Transverse colon (tissue), 4 donors: ENCODE measurements at regions not wholly inside any gene's neighbourhood (a gene's known extent, or its start where the extent isn't known, plus 50 kb on each side); places are given as distances from the start of the nearest gene placed in this dataset.

ENCODE experiments used
- DNase-seq: peaks from one replicate; pipeline ENCODE4 v3.0.0-alpha.2; 2019
- H3K27ac ChIP-seq, 4 donors: fragments of 200-600 bp; sonication (generic); 2 replicates each; pipeline ENCODE4 v1.5.1; 2016 to 2018; ENCODE audit warnings: inconsistent platforms in 4 of 4
- H3K27me3 ChIP-seq: fragments of 200-600 bp; sonication (generic); 2 replicates; pipeline ENCODE4 v1.5.1; 2017; ENCODE audit warnings: inconsistent platforms
- H3K36me3 ChIP-seq, 4 donors: fragments of 200-600 bp; sonication (generic); 2 replicates each; pipeline ENCODE4 v1.5.1; 2017 to 2019; ENCODE audit warnings: inconsistent platforms in 4 of 4
- H3K4me1 ChIP-seq, 4 donors: fragments of 200-600 bp; sonication (generic); 2 replicates each; pipeline ENCODE4 v1.5.1; 2017 to 2020; ENCODE audit warnings: inconsistent platforms in 4 of 4
- H3K4me3 ChIP-seq, 4 donors: fragments of 200-600 bp; sonication (generic); 1 replicate in 1 of 4; 2 replicates in 3 of 4; pipeline versions ENCODE4 v1.5.1 to v1.6.1; 2017 to 2019; ENCODE audit warnings: inconsistent platforms in 4 of 4
- H3K9me3 ChIP-seq, 2 donors: fragments of 200-600 bp; sonication (generic); 2 replicates each; pipeline ENCODE4 v1.5.1; 2017 to 2019; ENCODE audit warnings: inconsistent platforms in 2 of 2
- CTCF ChIP-seq, 5 experiments: fragments of 200-600 bp in 3 of 5; fragments of 450-650 bp in 2 of 5; sonication (generic) in 3 of 5; IDR thresholded peaks; 1 replicate in 2 of 5; 2 replicates in 3 of 5; pipeline ENCODE4 v1.5.1; 2016 to 2017; ENCODE audit warnings: antibody characterized with exemption in 5 of 5, inconsistent platforms in 3 of 5, mild to moderate bottlenecking in 2 of 5, moderate library complexity in 1 of 5
- EP300 ChIP-seq: sonication (generic); formaldehyde crosslinking; IDR thresholded peaks from one replicate; pipeline ENCODE4 v1.6.1; 2017; ENCODE audit warnings: antibody characterized with exemption, low read depth
- POLR2A ChIP-seq: fragments of 450-650 bp; IDR thresholded peaks from one replicate; pipeline ENCODE4 v1.6.1; 2016; ENCODE audit warnings: antibody characterized with exemption, mild to moderate bottlenecking, moderate library complexity
- POLR2AphosphoS5 ChIP-seq, 3 donors: sonication (generic); formaldehyde crosslinking; IDR thresholded peaks; one replicate each; pipeline ENCODE4 v1.6.1; 2016; ENCODE audit warnings: antibody characterized with exemption in 3 of 3
- WGBS, 2 donors: methylation state at CpG; one replicate each; pipeline ENCODE4 v1.1.5; 2018; ENCODE audit warnings: low coverage in 1 of 2; 5-methylcytosine and 5-hydroxymethylcytosine counted together
- in situ Hi-C, 4 donors: fragments of 200-750 bp; cut with MboI; loops; one replicate each; pipeline versions ENCODE4 v1.15.0 to v1.15.1; 2017; ENCODE audit warnings: low sequenced_read_pairs in 3 of 4, low pct_ligation_motif_present in 1 of 4, low pct_unique_long_range_greater_than_20kb in 1 of 4
- intact Hi-C: fragments of 100-400 bp; cut with DNase I; formaldehyde crosslinking; loops from one replicate; pipeline ENCODE4 v1.15.1; 2023; ENCODE audit warnings: low total_unique reads

- no peak for DNase-seq
- H3K36me3 ChIP-seq: no peaks in the 10 kb centered on the region
- TF ChIP-seq EP300 (no peak), POLR2AphosphoS5 (IDR thresholded peaks at IDR 0.05) (no peak)
- in situ Hi-C loops (no loop called here), intact Hi-C loops (no loop called here)
- no peaks in the 10 kb centered on the region for H3K4me1 ChIP-seq
- no peak overlapping the region for H3K4me3 ChIP-seq
- no peaks in the 10 kb centered on the region for H3K27me3 ChIP-seq
- WGBS, 2 donors: 66 to 72% methylated on average over 4 of the region's 4 CpGs
- no peak overlapping the region for H3K27ac ChIP-seq
- H3K9me3 ChIP-seq: no peaks in the 10 kb centered on the region
Measured at GRCh38 chr4:120293341-120293740, 226.7 kb upstream of the MAD2L1 start.

- DNase-seq: no peak
- Histone ChIP-seq H3K4me1 (no peaks in the 10 kb centered on the region), H3K27ac (no peak overlapping the region), H3K36me3 (no peaks in the 10 kb centered on the region), H3K4me3 (no peak overlapping the region), H3K9me3 (no peaks in the 10 kb centered on the region), H3K27me3 (no peaks in the 10 kb centered on the region)
- TF ChIP-seq POLR2AphosphoS5 (IDR thresholded peaks at IDR 0.05) (no peak), EP300 (no peak), CTCF (IDR thresholded peaks at IDR 0.05) (no peak)
- 60 to 83% methylated on average over 7 of the region's 7 CpGs for WGBS, 2 donors
- intact Hi-C loops (no loop called here), in situ Hi-C loops (no loop called here)
Measured at GRCh38 chr4:120291541-120291940, 224.9 kb upstream of the MAD2L1 start.

GRCh38 chr4:120290553-120290952 is 223.9 kb upstream of the MAD2L1 start:
- TF ChIP-seq EP300 (no peak), CTCF (IDR thresholded peaks at IDR 0.05) (no peak), POLR2AphosphoS5 (IDR thresholded peaks at IDR 0.05) (no peak), POLR2A (no peak)
- Histone ChIP-seq H3K36me3 (no peaks in the 10 kb centered on the region), H3K27ac (no peak overlapping the region), H3K4me3 (no peak overlapping the region), H3K4me1 (no peaks in the 10 kb centered on the region), H3K27me3 (no peaks in the 10 kb centered on the region), H3K9me3 (no peaks in the 10 kb centered on the region)
- intact Hi-C loops: no loop called here
- DNase-seq: no peak
- WGBS, 2 donors: 80 to 81% methylated on average over 1 of the region's 1 CpG
- in situ Hi-C loops: no loop called here

- H3K4me1 ChIP-seq: no peaks in the 10 kb centered on the region
- no peak overlapping the region for H3K4me3 ChIP-seq
- in situ Hi-C loops (no loop called here), intact Hi-C loops (no loop called here)
- no peak for DNase-seq
- WGBS, 2 donors: 76 to 92% methylated on average over 2 of the region's 2 CpGs
- no peak for TF ChIP-seq CTCF (IDR thresholded peaks at IDR 0.05)
- no peak for TF ChIP-seq POLR2AphosphoS5 (IDR thresholded peaks at IDR 0.05)
- no peak for TF ChIP-seq POLR2A
- no peak for TF ChIP-seq EP300
- H3K36me3 ChIP-seq: no peaks in the 10 kb centered on the region
- no peak overlapping the region for H3K27ac ChIP-seq
- no peaks in the 10 kb centered on the region for H3K27me3 ChIP-seq
- no peaks in the 10 kb centered on the region for H3K9me3 ChIP-seq
Measured at GRCh38 chr4:120286813-120287212, 220.2 kb upstream of the MAD2L1 start.

GRCh38 chr4:120281581-120281980 is 214.9 kb upstream of the MAD2L1 start:
- in situ Hi-C loops: no loop called here
- TF ChIP-seq POLR2AphosphoS5 (IDR thresholded peaks at IDR 0.05): no peak
- no peak for TF ChIP-seq POLR2A
- no peak for TF ChIP-seq EP300
- TF ChIP-seq CTCF (IDR thresholded peaks at IDR 0.05): no peak
- DNase-seq: no peak
- H3K9me3 ChIP-seq: no peaks in the 10 kb centered on the region
- intact Hi-C loops: no loop called here
- H3K27me3 ChIP-seq: no peaks in the 10 kb centered on the region
- H3K27ac ChIP-seq: no peak overlapping the region
- H3K4me1 ChIP-seq: no peaks in the 10 kb centered on the region
- H3K36me3 ChIP-seq: no peaks in the 10 kb centered on the region
- H3K4me3 ChIP-seq: no peak overlapping the region
